Astrocyte of the spinal cord (primary cell): ENCODE measurements at regions not wholly inside any gene's neighbourhood (a gene's known extent, or its start where the extent isn't known, plus 50 kb on each side); places are given as distances from the start of the nearest gene placed in this dataset.

Experiments
- DNase-seq: peaks from one replicate; pipeline ENCODE4 v3.0.0; 2011; ENCODE audit warnings: low read depth, low spot score
- H3K4me3 ChIP-seq: 2 replicates; pipeline ENCODE4 v1.5.1; 2011; ENCODE audit warnings: low read depth, mild to moderate bottlenecking, low read length, moderate library complexity
- in situ Hi-C: cut with HindIII; loops from 2 replicates; pipeline ENCODE4 v1.10.0; 2017; ENCODE audit warnings: low sequenced_read_pairs
- TF ChIP-seq, protein P1 (sequence below): IDR thresholded peaks from 2 replicates; pipeline ENCODE4 v1.5.1; 2012; ENCODE audit warnings: low read depth, mild to moderate bottlenecking, low read length, inconsistent platforms

DNA sequence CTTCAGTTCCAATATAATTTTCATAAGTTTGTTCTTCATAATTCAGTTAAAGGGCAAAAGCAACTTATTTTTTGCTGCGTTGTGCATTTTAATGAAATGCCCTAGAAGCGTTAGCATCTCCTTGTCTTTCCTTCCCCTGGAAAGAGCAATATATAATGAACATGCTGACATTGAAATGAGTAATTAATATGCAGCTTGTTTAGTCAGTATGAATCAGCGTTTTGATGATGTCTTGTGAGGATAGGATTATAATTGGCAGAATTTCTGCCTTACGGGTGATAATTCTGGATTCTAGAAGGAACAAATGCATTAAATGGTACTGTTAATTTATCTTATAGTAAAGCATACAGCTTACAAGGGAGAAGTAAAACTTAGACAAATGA is 152.3 kb upstream of the MMADHC start:
- TF ChIP-seq, protein P1, sequence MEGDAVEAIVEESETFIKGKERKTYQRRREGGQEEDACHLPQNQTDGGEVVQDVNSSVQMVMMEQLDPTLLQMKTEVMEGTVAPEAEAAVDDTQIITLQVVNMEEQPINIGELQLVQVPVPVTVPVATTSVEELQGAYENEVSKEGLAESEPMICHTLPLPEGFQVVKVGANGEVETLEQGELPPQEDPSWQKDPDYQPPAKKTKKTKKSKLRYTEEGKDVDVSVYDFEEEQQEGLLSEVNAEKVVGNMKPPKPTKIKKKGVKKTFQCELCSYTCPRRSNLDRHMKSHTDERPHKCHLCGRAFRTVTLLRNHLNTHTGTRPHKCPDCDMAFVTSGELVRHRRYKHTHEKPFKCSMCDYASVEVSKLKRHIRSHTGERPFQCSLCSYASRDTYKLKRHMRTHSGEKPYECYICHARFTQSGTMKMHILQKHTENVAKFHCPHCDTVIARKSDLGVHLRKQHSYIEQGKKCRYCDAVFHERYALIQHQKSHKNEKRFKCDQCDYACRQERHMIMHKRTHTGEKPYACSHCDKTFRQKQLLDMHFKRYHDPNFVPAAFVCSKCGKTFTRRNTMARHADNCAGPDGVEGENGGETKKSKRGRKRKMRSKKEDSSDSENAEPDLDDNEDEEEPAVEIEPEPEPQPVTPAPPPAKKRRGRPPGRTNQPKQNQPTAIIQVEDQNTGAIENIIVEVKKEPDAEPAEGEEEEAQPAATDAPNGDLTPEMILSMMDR: no peak
- no peak for DNase-seq
- in situ Hi-C loops: no loop called here
- H3K4me3 ChIP-seq: no peak overlapping the region

DNA sequence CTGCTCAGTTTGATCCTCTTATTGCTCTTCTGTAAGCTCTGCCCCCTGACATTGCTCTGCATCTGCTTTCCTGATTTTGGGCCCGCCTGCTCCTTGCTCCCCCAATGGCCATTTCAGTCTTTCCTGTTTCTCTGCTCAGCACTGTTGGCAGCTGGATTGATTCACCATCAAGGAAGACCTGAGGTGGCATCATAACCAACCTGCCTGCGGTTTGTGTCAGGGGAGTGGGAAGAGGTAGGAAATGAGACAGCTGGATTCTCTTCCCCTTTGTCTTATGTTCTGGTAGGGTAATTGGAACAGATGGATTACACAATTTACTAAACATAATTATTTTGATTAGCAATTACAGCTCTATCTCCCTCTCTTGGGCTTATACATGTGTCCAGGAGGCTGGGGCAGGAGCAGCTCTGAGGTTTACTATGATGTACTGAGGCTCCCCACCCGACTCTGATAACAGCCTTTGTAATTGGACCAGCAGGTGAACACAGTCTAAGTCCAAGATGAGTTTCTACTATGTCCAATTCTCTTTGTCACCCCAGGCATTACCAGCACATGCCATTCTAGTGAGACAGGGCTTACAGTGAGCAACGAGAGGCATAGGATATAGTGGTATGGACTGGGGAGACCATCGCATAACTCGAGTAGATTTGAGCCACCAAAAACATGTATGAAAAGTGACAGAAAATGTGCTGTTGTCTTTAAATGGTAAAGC is 151.8 kb upstream of the MMADHC start:
- H3K4me3 ChIP-seq: no peak overlapping the region
- TF ChIP-seq, protein P1: no peak
- in situ Hi-C loops: no loop called here
- no peak for DNase-seq

DNA sequence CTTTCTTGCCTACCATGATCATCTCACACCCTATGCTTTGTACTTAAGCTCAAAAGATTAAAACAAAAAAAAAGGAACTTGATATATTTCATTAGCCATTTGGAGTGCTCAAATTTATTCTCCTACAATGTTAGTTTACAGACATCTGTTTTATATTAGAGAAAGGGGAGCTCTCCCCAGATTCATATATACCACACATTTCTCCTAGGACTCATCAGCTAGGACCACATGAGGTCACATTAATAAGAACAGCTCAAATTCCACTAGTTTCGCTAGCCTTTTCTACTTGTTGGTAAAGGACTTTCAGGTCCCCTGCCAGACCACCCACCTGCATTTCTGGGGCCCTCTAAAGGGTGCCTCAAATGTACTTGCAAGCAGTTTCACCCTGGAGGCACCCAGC is 151.2 kb upstream of the MMADHC start:
- no peak overlapping the region for H3K4me3 ChIP-seq
- peak; percentile 51 for DNase-seq
- TF ChIP-seq, protein P1: no peak
- in situ Hi-C loops: no loop called here

DNA sequence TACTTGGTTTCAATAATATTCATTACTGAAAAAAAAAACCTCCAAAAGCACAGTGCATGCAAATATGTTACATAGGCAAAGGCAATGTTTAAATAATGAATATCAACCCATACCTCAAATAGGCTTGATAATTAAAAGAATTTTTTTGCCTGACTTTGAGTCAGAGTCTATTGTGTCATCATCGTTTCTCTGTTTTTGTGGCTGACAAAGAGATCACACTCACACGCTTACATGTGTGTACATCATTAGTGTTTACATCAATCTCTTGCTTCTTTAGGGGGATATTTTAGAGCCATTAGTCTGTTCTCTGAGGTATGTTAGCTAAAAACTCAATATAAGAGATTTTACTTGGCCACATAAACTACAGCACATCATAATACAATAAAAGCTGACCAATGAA is 150.3 kb upstream of the MMADHC start:
- no peak overlapping the region for H3K4me3 ChIP-seq
- in situ Hi-C loops: no loop called here
- TF ChIP-seq, protein P1: no peak
- no peak for DNase-seq

DNA sequence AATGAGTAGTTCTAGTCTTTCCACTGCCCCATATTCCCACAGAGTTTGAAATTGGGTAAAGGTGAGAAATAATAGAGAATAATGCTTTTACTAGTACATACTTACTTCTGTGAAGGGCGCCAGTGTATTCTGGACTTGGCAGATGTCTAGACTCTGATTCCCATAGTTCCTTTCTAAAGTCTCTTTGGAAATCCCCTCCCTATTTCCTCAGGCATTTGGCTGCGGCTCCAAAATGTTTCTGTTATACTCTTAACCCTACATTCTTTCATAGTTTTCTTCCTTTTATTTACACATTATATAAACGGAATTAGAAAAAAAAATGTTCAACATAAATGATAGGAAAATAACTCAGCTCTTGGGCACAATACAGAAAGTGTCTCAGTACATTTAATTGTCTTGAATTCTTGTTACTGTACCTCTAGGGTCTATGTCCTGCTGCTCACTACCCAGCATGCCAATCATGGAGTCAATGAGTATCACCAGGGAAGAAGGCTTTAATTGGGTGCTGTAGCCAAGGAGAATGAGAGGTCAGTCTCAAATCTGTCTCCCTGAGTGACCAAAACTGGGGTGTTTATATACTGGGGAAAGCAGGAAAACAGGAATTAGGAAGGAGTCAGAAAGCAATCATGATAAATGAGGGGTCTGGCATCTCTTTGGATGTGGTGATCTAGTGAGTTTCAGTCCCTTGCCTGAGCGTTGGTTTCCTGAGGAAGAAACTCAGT is 147.8 kb upstream of the MMADHC start:
- TF ChIP-seq, protein P1: no peak
- in situ Hi-C loops: no loop called here
- DNase-seq: no peak
- no peak overlapping the region for H3K4me3 ChIP-seq

DNA sequence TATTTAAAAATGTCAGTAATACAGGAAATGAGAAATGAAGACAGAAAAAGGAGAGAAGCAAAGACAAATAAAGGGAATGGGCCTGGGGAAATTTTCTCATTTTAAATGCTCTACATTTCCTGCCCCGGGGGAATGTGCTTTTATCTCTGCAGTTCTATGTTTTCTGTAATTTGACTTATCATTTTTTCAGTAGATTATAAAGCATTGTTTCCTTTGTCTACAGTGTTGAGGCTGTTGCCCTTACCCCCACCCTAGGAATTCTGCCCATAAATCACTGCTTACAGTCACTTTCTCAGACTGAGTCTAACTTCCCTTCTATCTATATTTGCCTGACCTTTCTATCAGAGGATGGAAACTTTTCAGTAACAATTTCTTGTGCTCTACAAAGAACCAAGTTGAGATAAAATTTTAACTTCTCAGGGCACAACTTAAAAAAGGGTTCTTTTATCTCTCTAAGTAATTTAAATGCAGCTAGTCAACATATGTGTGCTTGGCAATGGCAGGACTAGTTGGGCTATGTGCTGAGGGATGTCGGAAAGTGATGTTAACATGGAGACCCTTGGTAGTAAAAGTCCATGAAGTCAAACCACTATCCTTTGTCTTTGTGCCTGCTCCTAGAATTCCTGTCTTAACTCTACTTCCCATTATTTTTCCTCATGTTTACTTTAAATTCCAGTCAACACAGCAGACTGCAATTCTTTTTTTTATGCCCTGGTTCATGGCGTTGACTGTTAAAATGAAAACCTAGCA is 146.5 kb upstream of the MMADHC start:
- peak; percentile 48 for DNase-seq
- TF ChIP-seq, protein P1: no peak
- in situ Hi-C loops: no loop called here
- no peak overlapping the region for H3K4me3 ChIP-seq
